SJCRH30 (cell line): ENCODE measurements at regions not wholly inside any gene's neighbourhood (a gene's known extent, or its start where the extent isn't known, plus 50 kb on each side); places are given as distances from the start of the nearest gene placed in this dataset.

Source experiments
- DNase-seq, 2 experiments: peaks; one replicate each; pipeline ENCODE4 v3.0.0-alpha.2; 2015 to 2020
- H3K27ac ChIP-seq: fragments of 250-450 bp; sonication (Bioruptor Pico); 2 replicates; pipeline ENCODE4 v1.5.1; 2020; ENCODE audit warnings: mild to moderate bottlenecking, moderate library complexity
- H3K27me3 ChIP-seq: fragments of 250-450 bp; sonication (Bioruptor Pico); 2 replicates; pipeline ENCODE4 v1.5.1; 2020; ENCODE audit warnings: mild to moderate bottlenecking, moderate library complexity
- H3K36me3 ChIP-seq: fragments of 250-450 bp; sonication (Bioruptor Pico); 2 replicates; pipeline ENCODE4 v1.5.1; 2020; ENCODE audit warnings: mild to moderate bottlenecking, moderate library complexity
- H3K4me1 ChIP-seq: fragments of 250-450 bp; sonication (Bioruptor Pico); 2 replicates; pipeline ENCODE4 v1.5.1; 2020; ENCODE audit warnings: mild to moderate bottlenecking, moderate library complexity
- H3K4me3 ChIP-seq: fragments of 250-450 bp; sonication (Bioruptor Pico); 2 replicates; pipeline ENCODE4 v1.5.1; 2020; ENCODE audit warnings: mild to moderate bottlenecking, moderate library complexity
- H3K9me3 ChIP-seq: fragments of 250-450 bp; sonication (Bioruptor Pico); replicated peaks from 2 replicates; pipeline ENCODE4 v1.5.1; 2020; ENCODE audit warnings: mild to moderate bottlenecking, moderate library complexity

- H3K4me3 ChIP-seq: no peak overlapping the region
- H3K27me3 ChIP-seq: 0 out of 2 replicates have a peak, but pooled peaks cover 3% of the 10 kb centered on the region
Measured at GRCh38 chr12:111027431-111027830, 107.1 kb upstream of the MYL2 start.

GRCh38 chr12:111025792-111026430, 105.5 kb upstream of the MYL2 start:
- H3K4me1 ChIP-seq: no peaks in the 10 kb centered on the region
- H3K27me3 ChIP-seq: no peaks in the 10 kb centered on the region
- no peaks in the 10 kb centered on the region for H3K9me3 ChIP-seq
- no peaks in the 10 kb centered on the region for H3K36me3 ChIP-seq
- no peak overlapping the region for H3K4me3 ChIP-seq
- no peak overlapping the region for H3K27ac ChIP-seq
- no peak for DNase-seq

More at GRCh38 chr12:111027431-111027830, 107.1 kb upstream of the MYL2 start:
- Histone ChIP-seq H3K9me3 (no peaks in the 10 kb centered on the region), H3K36me3 (no peaks in the 10 kb centered on the region), H3K4me1 (no peaks in the 10 kb centered on the region), H3K27ac (no peak overlapping the region)
- DNase-seq: no peak

- no peaks in the 10 kb centered on the region for H3K27me3 ChIP-seq
- no peaks in the 10 kb centered on the region for H3K4me1 ChIP-seq
- H3K4me3 ChIP-seq: no peak overlapping the region
- H3K27ac ChIP-seq: no peak overlapping the region
- H3K9me3 ChIP-seq: no peaks in the 10 kb centered on the region
- no peak for DNase-seq
- no peaks in the 10 kb centered on the region for H3K36me3 ChIP-seq
Measured at GRCh38 chr12:111025301-111025700, 104.9 kb upstream of the MYL2 start.

GRCh38 chr12:111024205-111024801, 103.9 kb upstream of the MYL2 start:
- H3K27ac ChIP-seq: no peak overlapping the region
- H3K4me1 ChIP-seq: no peaks in the 10 kb centered on the region
- H3K4me3 ChIP-seq: no peak overlapping the region
- no peaks in the 10 kb centered on the region for H3K9me3 ChIP-seq
- peak; percentile 43 to 59 for DNase-seq
- no peaks in the 10 kb centered on the region for H3K36me3 ChIP-seq
- H3K27me3 ChIP-seq: no peaks in the 10 kb centered on the region

GRCh38 chr12:111022386-111022785, 102.0 kb upstream of the MYL2 start:
- Histone ChIP-seq H3K27ac (no peak overlapping the region), H3K4me1 (no peaks in the 10 kb centered on the region), H3K9me3 (no peaks in the 10 kb centered on the region), H3K4me3 (no peak overlapping the region), H3K27me3 (no peaks in the 10 kb centered on the region), H3K36me3 (no peaks in the 10 kb centered on the region)
- DNase-seq: no peak

- no peak overlapping the region for H3K4me3 ChIP-seq
- no peak for DNase-seq
- H3K27ac ChIP-seq: no peak overlapping the region
- no peaks in the 10 kb centered on the region for H3K36me3 ChIP-seq
- H3K4me1 ChIP-seq: no peaks in the 10 kb centered on the region
- H3K9me3 ChIP-seq: no peaks in the 10 kb centered on the region
- no peaks in the 10 kb centered on the region for H3K27me3 ChIP-seq
Measured at GRCh38 chr12:111014547-111014946, 94.2 kb upstream of the MYL2 start.

- Histone ChIP-seq H3K27me3 (no peaks in the 10 kb centered on the region), H3K36me3 (no peaks in the 10 kb centered on the region), H3K4me1 (no peaks in the 10 kb centered on the region), H3K4me3 (no peak overlapping the region), H3K9me3 (no peaks in the 10 kb centered on the region), H3K27ac (no peak overlapping the region)
- DNase-seq: no peak
Measured at GRCh38 chr12:111012918-111013317, 92.5 kb upstream of the MYL2 start.

GRCh38 chr12:111011999-111012600, 91.7 kb upstream of the MYL2 start:
- no peaks in the 10 kb centered on the region for H3K9me3 ChIP-seq
- no peak for DNase-seq
- no peaks in the 10 kb centered on the region for H3K4me1 ChIP-seq

GRCh38 chr12:111010916-111011657, 90.7 kb upstream of the MYL2 start:
- H3K27me3 ChIP-seq: no peaks in the 10 kb centered on the region
- no peak overlapping the region for H3K27ac ChIP-seq
- H3K36me3 ChIP-seq: no peaks in the 10 kb centered on the region
- DNase-seq: no peak
- no peak overlapping the region for H3K4me3 ChIP-seq
- no peaks in the 10 kb centered on the region for H3K9me3 ChIP-seq
- no peaks in the 10 kb centered on the region for H3K4me1 ChIP-seq

More at GRCh38 chr12:111011999-111012600, 91.7 kb upstream of the MYL2 start:
- Histone ChIP-seq H3K4me3 (no peak overlapping the region), H3K27ac (no peak overlapping the region), H3K36me3 (no peaks in the 10 kb centered on the region), H3K27me3 (no peaks in the 10 kb centered on the region)

- no peak for DNase-seq
- Histone ChIP-seq H3K4me1 (no peaks in the 10 kb centered on the region), H3K27ac (no peak overlapping the region), H3K4me3 (no peak overlapping the region), H3K9me3 (no peaks in the 10 kb centered on the region), H3K36me3 (no peaks in the 10 kb centered on the region), H3K27me3 (no peaks in the 10 kb centered on the region)
Measured at GRCh38 chr12:111010061-111010460, 89.7 kb upstream of the MYL2 start.

GRCh38 chr12:111006621-111007020, 86.2 kb upstream of the MYL2 start:
- H3K27me3 ChIP-seq: no peaks in the 10 kb centered on the region
- no peak for DNase-seq

GRCh38 chr12:110998971-110999370, 78.6 kb upstream of the MYL2 start:
- H3K9me3 ChIP-seq: peaks cover 6% of the 10 kb centered on the region; the same call in 1 of the 2 replicates

More at GRCh38 chr12:111006621-111007020, 86.2 kb upstream of the MYL2 start:
- Histone ChIP-seq H3K36me3 (no peaks in the 10 kb centered on the region), H3K4me1 (no peaks in the 10 kb centered on the region), H3K4me3 (no peak overlapping the region), H3K27ac (no peak overlapping the region), H3K9me3 (no peaks in the 10 kb centered on the region)

GRCh38 chr12:110998165-110998564, 77.8 kb upstream of the MYL2 start:
- Histone ChIP-seq H3K9me3 (peaks cover 6% of the 10 kb centered on the region; the same call in 1 of the 2 replicates), H3K36me3 (no peaks in the 10 kb centered on the region), H3K27me3 (no peaks in the 10 kb centered on the region), H3K27ac (no peak overlapping the region), H3K4me3 (no peak overlapping the region), H3K4me1 (no peaks in the 10 kb centered on the region)
- peak in 1 of 2 experiments; percentile 3 for DNase-seq

More at GRCh38 chr12:110998971-110999370, 78.6 kb upstream of the MYL2 start:
- Histone ChIP-seq H3K36me3 (no peaks in the 10 kb centered on the region), H3K4me1 (no peaks in the 10 kb centered on the region), H3K4me3 (no peak overlapping the region), H3K27ac (no peak overlapping the region), H3K27me3 (no peaks in the 10 kb centered on the region)
- DNase-seq: no peak

GRCh38 chr12:110996415-110996814, 76.0 kb upstream of the MYL2 start:
- Histone ChIP-seq H3K27ac (no peak overlapping the region), H3K9me3 (peaks cover 6% of the 10 kb centered on the region; the same call in 1 of the 2 replicates), H3K27me3 (no peaks in the 10 kb centered on the region), H3K4me1 (no peaks in the 10 kb centered on the region), H3K36me3 (no peaks in the 10 kb centered on the region), H3K4me3 (no peak overlapping the region)
- no peak for DNase-seq

GRCh38 chr12:110995615-110996014, 75.2 kb upstream of the MYL2 start:
- Histone ChIP-seq H3K4me3 (no peak overlapping the region), H3K27ac (no peak overlapping the region), H3K4me1 (no peaks in the 10 kb centered on the region), H3K9me3 (peaks cover 6% of the 10 kb centered on the region; the same call in 1 of the 2 replicates), H3K27me3 (no peaks in the 10 kb centered on the region), H3K36me3 (no peaks in the 10 kb centered on the region)
- no peak for DNase-seq
